Glutamatergic neuron (in vitro differentiated cells): ENCODE measurements at regions not wholly inside any gene's neighbourhood (a gene's known extent, or its start where the extent isn't known, plus 50 kb on each side); places are given as distances from the start of the nearest gene placed in this dataset.
"Not testable (repeated sequence)": the region's sequence is repeated elsewhere in the genome, so short reads cannot be mapped to it uniquely, and the experiment has no call there.

ENCODE experiments used
- DNase-seq: peaks from one replicate; pipeline ENCODE4 v3.0.0; 2022
- H3K27ac Mint-ChIP-seq: one replicate; pipeline ENCODE4 v1.8.0; 2020; ENCODE audit warnings: mild to moderate bottlenecking, mixed read lengths, inconsistent platforms; ENCODE audit not compliant: unreplicated experiment
- H3K27me3 Mint-ChIP-seq: one replicate; pipeline ENCODE4 v1.8.0; 2020; ENCODE audit warnings: mild to moderate bottlenecking, moderate library complexity, mixed read lengths, inconsistent platforms; ENCODE audit not compliant: unreplicated experiment
- H3K36me3 Mint-ChIP-seq: one replicate; pipeline ENCODE4 v1.8.0; 2020; ENCODE audit warnings: mild to moderate bottlenecking, mixed read lengths, inconsistent platforms; ENCODE audit not compliant: unreplicated experiment
- H3K4me1 Mint-ChIP-seq: one replicate; pipeline ENCODE4 v1.8.0; 2020; ENCODE audit warnings: mild to moderate bottlenecking, low read depth, mixed read lengths, inconsistent platforms; ENCODE audit not compliant: unreplicated experiment
- H3K4me3 Mint-ChIP-seq: one replicate; pipeline ENCODE4 v1.8.0; 2020; ENCODE audit warnings: mild to moderate bottlenecking, mixed read lengths, inconsistent platforms; ENCODE audit not compliant: unreplicated experiment
- H3K9me3 Mint-ChIP-seq: one replicate; pipeline ENCODE4 v1.8.0; 2020; ENCODE audit warnings: mild to moderate bottlenecking, moderate library complexity, mixed read lengths, inconsistent platforms; ENCODE audit not compliant: unreplicated experiment
- TF ChIP-seq, protein P1 (sequence below): fragments of 200-600 bp; sonication (generic); IDR thresholded peaks from one replicate; pipeline ENCODE4 v1.5.0; 2021; ENCODE audit not compliant: partially characterized antibody, unreplicated experiment

DNA sequence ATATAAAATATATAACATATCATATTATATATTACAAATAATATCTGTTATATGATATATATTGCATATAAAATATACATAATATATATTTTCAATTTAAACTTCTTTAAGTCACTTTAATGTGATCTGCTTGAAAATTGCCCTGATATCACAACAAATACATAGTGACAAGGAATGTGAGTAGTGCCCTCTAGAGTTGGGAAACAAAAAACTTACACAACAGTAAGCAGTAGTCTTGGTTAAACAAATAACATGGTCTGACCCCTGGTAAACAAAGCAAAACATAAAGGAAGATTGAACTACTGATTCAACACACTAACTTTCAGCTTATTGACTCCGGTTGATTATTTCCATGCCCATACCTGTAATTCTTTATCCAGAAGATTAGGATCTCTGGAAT, 188.3 kb upstream of the NMUR2 start:
- DNase-seq: no peak
- Mint-ChIP-seq H3K36me3 (peaks cover 6% of the 10 kb centered on the region), H3K9me3 (peaks cover 4% of the 10 kb centered on the region), H3K27ac (no peak overlapping the region), H3K27me3 (peaks cover 3% of the 10 kb centered on the region), H3K4me3 (no peak overlapping the region), H3K4me1 (peaks cover 12% of the 10 kb centered on the region)
- TF ChIP-seq, protein P1, sequence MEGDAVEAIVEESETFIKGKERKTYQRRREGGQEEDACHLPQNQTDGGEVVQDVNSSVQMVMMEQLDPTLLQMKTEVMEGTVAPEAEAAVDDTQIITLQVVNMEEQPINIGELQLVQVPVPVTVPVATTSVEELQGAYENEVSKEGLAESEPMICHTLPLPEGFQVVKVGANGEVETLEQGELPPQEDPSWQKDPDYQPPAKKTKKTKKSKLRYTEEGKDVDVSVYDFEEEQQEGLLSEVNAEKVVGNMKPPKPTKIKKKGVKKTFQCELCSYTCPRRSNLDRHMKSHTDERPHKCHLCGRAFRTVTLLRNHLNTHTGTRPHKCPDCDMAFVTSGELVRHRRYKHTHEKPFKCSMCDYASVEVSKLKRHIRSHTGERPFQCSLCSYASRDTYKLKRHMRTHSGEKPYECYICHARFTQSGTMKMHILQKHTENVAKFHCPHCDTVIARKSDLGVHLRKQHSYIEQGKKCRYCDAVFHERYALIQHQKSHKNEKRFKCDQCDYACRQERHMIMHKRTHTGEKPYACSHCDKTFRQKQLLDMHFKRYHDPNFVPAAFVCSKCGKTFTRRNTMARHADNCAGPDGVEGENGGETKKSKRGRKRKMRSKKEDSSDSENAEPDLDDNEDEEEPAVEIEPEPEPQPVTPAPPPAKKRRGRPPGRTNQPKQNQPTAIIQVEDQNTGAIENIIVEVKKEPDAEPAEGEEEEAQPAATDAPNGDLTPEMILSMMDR: no peak

DNA sequence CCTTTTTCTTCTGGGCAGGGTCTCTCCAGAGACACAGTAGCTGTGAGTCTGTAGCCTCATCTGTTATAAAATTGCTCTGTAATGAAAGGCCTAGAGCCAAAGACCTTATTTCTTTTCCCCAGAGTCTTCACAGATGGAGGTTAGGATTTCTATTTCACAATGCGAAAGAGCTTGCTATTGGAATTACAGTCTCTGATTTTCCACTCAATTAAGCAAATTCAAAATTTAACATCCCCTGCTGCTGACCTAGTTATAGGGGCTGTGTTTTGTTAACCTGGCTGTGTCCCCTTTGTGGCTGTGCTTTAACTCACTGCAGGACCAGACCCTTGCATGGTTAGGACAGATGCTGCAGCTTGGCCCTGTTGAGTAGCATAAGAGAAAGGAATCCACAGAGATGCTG, 190.3 kb upstream of the NMUR2 start:
- TF ChIP-seq, protein P1: no peak
- Mint-ChIP-seq H3K4me1 (peaks cover 12% of the 10 kb centered on the region), H3K4me3 (no peak overlapping the region), H3K27me3 (peaks cover 3% of the 10 kb centered on the region), H3K9me3 (peaks cover 2% of the 10 kb centered on the region), H3K36me3 (no peaks in the 10 kb centered on the region), H3K27ac (peak overlapping the region; percentile 81)
- DNase-seq: peak; percentile 46

GRCh38 chr5:152599096-152599495, 194.0 kb upstream of the NMUR2 start:
- TF ChIP-seq, protein P1: no peak
- Mint-ChIP-seq H3K36me3 (no peaks in the 10 kb centered on the region), H3K9me3 (peaks cover 2% of the 10 kb centered on the region), H3K27ac (no peak overlapping the region), H3K4me1 (peaks cover 12% of the 10 kb centered on the region), H3K27me3 (peaks cover 3% of the 10 kb centered on the region), H3K4me3 (no peak overlapping the region)
- no peak for DNase-seq

GRCh38 chr5:152601806-152602732, 197.0 kb upstream of the NMUR2 start:
- TF ChIP-seq, protein P1: no peak
- no peak overlapping the region for H3K4me3 Mint-ChIP-seq

DNA sequence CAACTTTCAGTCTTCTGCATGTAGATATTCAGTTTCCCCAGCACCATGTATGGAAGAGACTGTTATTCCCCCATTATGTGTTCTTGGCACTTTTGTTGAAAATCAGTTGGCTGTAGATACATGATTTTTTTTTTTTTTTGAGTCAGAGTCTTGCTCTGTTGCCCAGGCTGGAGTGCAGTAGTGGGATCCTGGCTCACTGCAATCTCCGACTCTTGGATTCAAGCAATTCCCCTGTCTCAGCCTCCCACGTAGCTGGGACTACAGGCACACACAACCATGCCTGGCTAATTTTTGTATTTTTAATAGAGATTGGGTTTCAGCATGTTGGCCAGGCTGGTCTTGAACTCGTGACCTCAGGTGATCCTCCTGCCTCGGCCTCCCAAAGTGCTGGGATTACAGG, 201.0 kb upstream of the NMUR2 start:
- H3K36me3 Mint-ChIP-seq, H3K9me3 Mint-ChIP-seq, H3K27me3 Mint-ChIP-seq, DNase-seq, H3K27ac Mint-ChIP-seq, H3K4me3 Mint-ChIP-seq: not testable (repeated sequence)
- peaks cover 13% of the 10 kb centered on the region for H3K4me1 Mint-ChIP-seq

More at GRCh38 chr5:152601806-152602732, 197.0 kb upstream of the NMUR2 start:
- Mint-ChIP-seq H3K27me3 (no peaks in the 10 kb centered on the region), H3K36me3 (no peaks in the 10 kb centered on the region), H3K4me1 (peaks cover 6% of the 10 kb centered on the region), H3K9me3 (no peaks in the 10 kb centered on the region), H3K27ac (no peak overlapping the region)
- DNase-seq: no peak
